Nephron (organoid): ENCODE measurements at regions not wholly inside any gene's neighbourhood (a gene's known extent, or its start where the extent isn't known, plus 50 kb on each side); places are given as distances from the start of the nearest gene placed in this dataset.
A peak's percentile ranks its signal among the peaks of the same experiment; 100 is the strongest.

Experiments
- H3K27ac Mint-ChIP-seq, 3 experiments: 2 replicates each; pipeline ENCODE4 v1.8.0; 2020; ENCODE audit warnings: mixed read lengths in 3 of 3, mild to moderate bottlenecking in 2 of 3, moderate library complexity in 1 of 3
- H3K27me3 Mint-ChIP-seq: 2 replicates; pipeline ENCODE4 v1.8.0; 2021; ENCODE audit warnings: low read depth, mild to moderate bottlenecking, moderate library complexity, mixed read lengths
- H3K36me3 Mint-ChIP-seq: 2 replicates; pipeline ENCODE4 v1.8.0; 2020; ENCODE audit warnings: low read depth, mixed read lengths
- H3K4me1 Mint-ChIP-seq: 2 replicates; pipeline ENCODE4 v1.8.0; 2020; ENCODE audit warnings: mixed read lengths
- H3K4me3 Mint-ChIP-seq, 3 experiments: 2 replicates each; pipeline ENCODE4 v1.8.0; 2020; ENCODE audit warnings: mild to moderate bottlenecking in 3 of 3, mixed read lengths in 3 of 3, moderate library complexity in 2 of 3
- H3K9me3 Mint-ChIP-seq: 2 replicates; pipeline ENCODE4 v1.8.0; 2020; ENCODE audit warnings: mixed read lengths
- TF ChIP-seq, protein P1 (sequence below), 3 experiments: fragments of 200-600 bp; sonication (generic); IDR thresholded peaks; one replicate each; pipeline ENCODE4 v1.5.0; 2021; ENCODE audit warnings: antibody characterized with exemption in 3 of 3; ENCODE audit not compliant: unreplicated experiment in 3 of 3

DNA sequence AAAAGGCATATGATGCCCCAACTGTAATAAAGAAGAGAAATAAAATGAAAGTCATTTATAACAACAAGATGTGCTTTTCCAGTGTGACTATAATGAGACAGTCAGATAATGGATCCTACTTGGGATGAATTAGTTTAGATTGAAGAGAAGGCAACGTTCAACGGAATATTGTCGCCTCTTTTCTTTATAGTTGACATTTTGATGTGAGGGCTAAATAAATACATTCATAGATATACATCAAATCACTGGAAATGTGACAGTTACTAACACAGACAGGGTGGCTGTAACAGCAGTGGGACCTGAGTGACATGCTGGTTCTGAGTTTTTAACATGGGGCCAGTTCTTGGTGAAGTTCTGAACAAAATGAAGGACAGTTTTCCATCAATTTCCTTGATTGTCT, 61.1 kb upstream of the ATP2B2 start:
- no peaks in the 10 kb centered on the region for H3K9me3 Mint-ChIP-seq
- H3K4me3 Mint-ChIP-seq: no peak overlapping the region
- H3K4me1 Mint-ChIP-seq: no peaks in the 10 kb centered on the region
- TF ChIP-seq, protein P1, sequence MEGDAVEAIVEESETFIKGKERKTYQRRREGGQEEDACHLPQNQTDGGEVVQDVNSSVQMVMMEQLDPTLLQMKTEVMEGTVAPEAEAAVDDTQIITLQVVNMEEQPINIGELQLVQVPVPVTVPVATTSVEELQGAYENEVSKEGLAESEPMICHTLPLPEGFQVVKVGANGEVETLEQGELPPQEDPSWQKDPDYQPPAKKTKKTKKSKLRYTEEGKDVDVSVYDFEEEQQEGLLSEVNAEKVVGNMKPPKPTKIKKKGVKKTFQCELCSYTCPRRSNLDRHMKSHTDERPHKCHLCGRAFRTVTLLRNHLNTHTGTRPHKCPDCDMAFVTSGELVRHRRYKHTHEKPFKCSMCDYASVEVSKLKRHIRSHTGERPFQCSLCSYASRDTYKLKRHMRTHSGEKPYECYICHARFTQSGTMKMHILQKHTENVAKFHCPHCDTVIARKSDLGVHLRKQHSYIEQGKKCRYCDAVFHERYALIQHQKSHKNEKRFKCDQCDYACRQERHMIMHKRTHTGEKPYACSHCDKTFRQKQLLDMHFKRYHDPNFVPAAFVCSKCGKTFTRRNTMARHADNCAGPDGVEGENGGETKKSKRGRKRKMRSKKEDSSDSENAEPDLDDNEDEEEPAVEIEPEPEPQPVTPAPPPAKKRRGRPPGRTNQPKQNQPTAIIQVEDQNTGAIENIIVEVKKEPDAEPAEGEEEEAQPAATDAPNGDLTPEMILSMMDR (IDR thresholded peaks at IDR 0.05; ENCODE audit: unreplicated experiment in 3 of 3): no peak
- no peak overlapping the region for H3K27ac Mint-ChIP-seq
- H3K36me3 Mint-ChIP-seq: no peaks in the 10 kb centered on the region
- H3K27me3 Mint-ChIP-seq: peaks cover 43% of the 10 kb centered on the region

DNA sequence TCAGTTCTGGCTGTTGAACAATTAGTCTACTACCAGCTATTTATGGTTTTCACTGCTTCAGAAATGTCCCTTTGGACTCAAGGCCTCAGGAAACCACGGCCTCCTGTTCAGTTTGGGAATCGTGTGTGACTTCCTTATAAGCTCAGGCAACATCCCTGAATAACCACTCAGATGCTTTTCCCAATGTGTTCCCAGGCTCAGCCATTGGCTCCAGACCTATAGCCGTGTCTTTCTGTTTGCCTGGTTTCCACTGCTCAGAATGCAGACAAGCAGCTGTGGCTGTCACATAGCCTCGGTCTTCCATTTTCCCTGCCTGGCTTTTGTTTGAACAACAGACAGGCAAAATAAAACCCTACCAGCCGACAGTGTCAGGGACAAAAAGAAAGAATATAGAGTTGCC, 63.2 kb upstream of the ATP2B2 start:
- Mint-ChIP-seq H3K4me3 (no peak overlapping the region), H3K9me3 (no peaks in the 10 kb centered on the region), H3K27me3 (peaks cover 43% of the 10 kb centered on the region), H3K4me1 (no peaks in the 10 kb centered on the region), H3K36me3 (no peaks in the 10 kb centered on the region), H3K27ac (peak overlapping the region in 1 of 3 experiments; percentile 35)
- TF ChIP-seq, protein P1 (IDR thresholded peaks at IDR 0.05; ENCODE audit: unreplicated experiment in 3 of 3): no peak

DNA sequence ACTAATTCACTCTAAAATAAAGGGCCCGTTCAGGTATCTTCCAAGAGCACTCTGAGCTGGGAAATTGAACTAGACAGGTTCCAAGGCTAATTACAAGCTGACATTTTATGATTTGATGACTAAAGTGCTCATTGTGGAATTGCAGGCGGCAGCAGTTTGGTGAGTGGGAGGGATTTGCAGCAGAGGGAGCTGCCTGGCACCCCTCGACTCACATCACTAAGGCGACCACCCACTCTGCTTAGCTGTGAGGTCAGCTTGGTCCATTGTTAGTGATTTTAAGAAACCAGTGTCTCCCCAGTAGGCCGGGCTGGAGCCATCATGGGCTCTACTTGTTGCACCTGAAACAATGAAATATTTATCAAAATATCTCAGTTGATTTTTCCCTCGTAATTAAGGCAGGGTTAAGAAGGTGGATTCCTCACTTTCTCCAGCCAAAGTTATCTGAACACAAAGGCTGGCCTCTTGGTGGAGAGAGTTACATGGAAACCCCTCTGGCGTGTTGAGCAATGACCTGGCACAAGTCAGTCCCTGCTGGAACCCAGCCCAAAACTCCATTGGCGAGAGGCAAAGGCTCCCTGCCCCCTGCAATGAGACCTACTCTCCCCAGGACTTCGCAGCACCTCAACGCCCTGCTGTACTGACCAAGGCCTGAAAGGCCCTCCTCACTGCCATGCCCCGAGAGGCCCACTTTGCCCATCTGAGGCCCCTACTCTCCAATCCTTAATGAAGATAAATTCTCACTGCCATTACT, 65.0 kb upstream of the ATP2B2 start:
- H3K9me3 Mint-ChIP-seq: no peaks in the 10 kb centered on the region
- no peak overlapping the region for H3K27ac Mint-ChIP-seq
- TF ChIP-seq, protein P1 (IDR thresholded peaks at IDR 0.05; ENCODE audit: unreplicated experiment in 3 of 3): no peak
- no peaks in the 10 kb centered on the region for H3K36me3 Mint-ChIP-seq
- peaks cover 31% of the 10 kb centered on the region for H3K27me3 Mint-ChIP-seq
- H3K4me3 Mint-ChIP-seq: no peak overlapping the region
- no peaks in the 10 kb centered on the region for H3K4me1 Mint-ChIP-seq

DNA sequence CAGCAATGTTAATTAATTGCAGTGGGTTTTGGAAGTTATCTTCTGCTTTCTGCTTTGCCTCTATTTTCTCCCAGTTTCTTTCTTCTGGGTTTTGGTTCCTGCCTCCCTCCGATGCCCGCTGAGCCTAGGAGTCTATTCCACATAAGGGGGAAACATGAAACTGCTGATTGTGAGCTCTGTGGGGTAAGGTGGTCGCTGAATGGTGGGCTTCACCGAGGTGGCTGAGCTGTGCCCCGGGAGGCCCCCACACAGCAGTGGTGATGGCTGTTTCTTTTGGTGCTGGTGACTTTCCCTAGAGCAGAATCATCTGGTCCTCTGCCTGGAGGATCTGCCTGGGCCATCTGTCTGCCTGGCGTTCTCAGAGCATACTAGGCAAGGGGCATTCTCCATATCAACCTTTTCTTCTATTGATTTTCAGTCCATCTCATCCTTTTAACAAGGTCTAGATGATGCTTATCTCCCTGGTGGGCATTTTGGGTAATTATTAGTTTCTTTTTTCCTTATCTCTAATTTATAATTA, 68.8 kb upstream of the ATP2B2 start:
- TF ChIP-seq, protein P1 (IDR thresholded peaks at IDR 0.05; ENCODE audit: unreplicated experiment in 3 of 3): no peak
- Mint-ChIP-seq H3K9me3 (no peaks in the 10 kb centered on the region), H3K4me1 (no peaks in the 10 kb centered on the region)

DNA sequence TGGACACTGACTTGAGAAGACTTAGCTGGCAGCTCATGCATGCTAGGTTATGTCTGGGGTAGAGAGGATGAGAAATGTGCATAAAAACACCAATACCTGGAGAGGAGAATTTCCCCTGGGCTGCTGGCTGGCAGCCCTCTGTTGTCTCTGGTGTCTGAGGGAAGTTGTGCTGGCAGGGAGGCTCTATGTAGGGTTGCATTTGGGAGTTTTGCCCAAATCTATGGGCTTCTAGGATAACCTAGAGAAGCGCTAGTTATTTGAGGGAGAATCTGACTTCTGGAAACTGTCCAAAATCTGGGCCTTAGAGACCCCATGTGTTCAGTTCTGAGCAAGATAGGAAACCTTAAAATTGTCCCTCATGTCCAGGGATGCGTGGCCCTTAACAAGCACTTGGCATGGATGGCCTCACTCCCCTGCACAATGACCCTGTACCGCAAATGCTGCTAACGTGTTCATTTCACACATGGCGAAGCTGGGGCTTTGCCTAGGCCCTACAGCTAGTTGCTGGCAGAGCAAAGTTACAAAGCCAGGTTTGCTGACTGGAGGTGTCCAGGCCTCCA, 70.3 kb upstream of the ATP2B2 start:
- Mint-ChIP-seq H3K9me3 (no peaks in the 10 kb centered on the region), H3K27me3 (peaks cover 32% of the 10 kb centered on the region), H3K4me1 (no peaks in the 10 kb centered on the region), H3K4me3 (no peak overlapping the region), H3K36me3 (no peaks in the 10 kb centered on the region), H3K27ac (no peak overlapping the region)
- TF ChIP-seq, protein P1 (IDR thresholded peaks at IDR 0.05; ENCODE audit: unreplicated experiment in 3 of 3): no peak

More for the DNA sequence above, 68.8 kb upstream of the ATP2B2 start:
- Mint-ChIP-seq H3K27ac (no peak overlapping the region), H3K27me3 (peaks cover 34% of the 10 kb centered on the region), H3K36me3 (no peaks in the 10 kb centered on the region), H3K4me3 (no peak overlapping the region)
